ENCODE measurements at regions not wholly inside any gene's neighbourhood (a gene's known extent, or its start where the extent isn't known, plus 50 kb on each side); places are given as distances from the start of the nearest gene placed in this dataset.
A peak's percentile ranks its signal among the peaks of the same experiment; 100 is the strongest.

DNA sequence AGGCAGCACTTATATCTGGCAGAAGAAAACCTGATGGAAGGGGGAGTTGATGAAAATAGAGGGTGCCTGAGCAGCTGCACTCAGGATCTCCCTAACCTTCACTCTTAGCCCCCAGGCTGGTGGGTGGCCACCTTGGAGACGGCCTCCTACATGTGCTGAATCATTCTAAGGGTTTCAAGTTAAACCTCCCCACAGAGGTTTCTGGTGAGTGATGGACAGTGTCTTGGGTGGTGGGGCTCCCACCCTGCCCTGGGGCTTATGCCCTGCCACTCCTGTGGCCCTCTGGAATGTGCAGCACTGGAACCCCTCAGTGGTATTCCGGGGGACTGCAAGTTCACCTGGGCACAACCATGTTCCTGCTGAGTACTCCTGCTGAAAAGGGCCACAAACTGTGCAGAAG lies 357.2 kb downstream of the CD83 start:
- 59% methylated on average over 2 of the region's 2 CpGs for WGBS (ENCODE audit: insufficient coverage, insufficient replicate concordance, low lambda C conversion rate, missing lambda C conversion rate)
- ATAC-seq = no peak
- no peak for FAIRE-seq
- Histone ChIP-seq H3K4me3 (no peak overlapping the region), H3K79me2 (ENCODE audit: control insufficient read depth, insufficient read depth, low read length) (no peaks in the 10 kb centered on the region), H3K27ac (ENCODE audit: control insufficient read depth, insufficient read depth) (no peak overlapping the region), H3K4me2 (ENCODE audit: control insufficient read depth, insufficient read depth) (no peak overlapping the region), H3K27me3 (replicated peaks in 1 of 2; ENCODE audit: control insufficient read depth in 2 of 2, insufficient read depth in 2 of 2, low read length in 1 of 2) (peaks cover 0 to 3% of the 10 kb centered on the region in 2 experiments; a peak in 2 of 4 replicates), H3K36me3 (ENCODE audit: control insufficient read depth in 2 of 2, insufficient read depth in 2 of 2, low read length in 1 of 2) (no peaks in the 10 kb centered on the region), H4K20me1 (ENCODE audit: control insufficient read depth, insufficient read depth) (no peaks in the 10 kb centered on the region), H3K9me3 (replicated peaks; ENCODE audit: control insufficient read depth, insufficient read depth, low read length) (no peaks in the 10 kb centered on the region), H3K9ac (ENCODE audit: control insufficient read depth, insufficient read depth, low read length) (no peak overlapping the region), H3K4me1 (ENCODE audit: control insufficient read depth, insufficient read depth, low read length) (no peaks in the 10 kb centered on the region), H2AFZ (ENCODE audit: control insufficient read depth, low read depth, low read length) (no peak overlapping the region)
- DNase-seq (ENCODE audit: low read depth, low spot score) = no peak
- RAD21 ChIA-PET (ENCODE audit: unreplicated experiment) = no interaction called here
- in situ Hi-C loops (cut with MboI) = no loop called here
- CTCF ChIA-PET = no interaction called here
- SMC1A ChIA-PET (ENCODE audit: uncharacterized antibody, unreplicated experiment) = no interaction called here
- BruUV-seq (replicated peaks) = no TSS peak
- TF ChIP-seq KLF5 (IDR thresholded peaks at IDR 0.05; ENCODE audit: partially characterized antibody) = no peak
- 0 out of 2 replicates have a peak, but pooled peaks have one; percentile 14 for TF ChIP-seq RAD21 (IDR thresholded peaks at IDR 0.05; ENCODE audit: insufficient read depth, low read depth, low read length)
- POLR2A ChIA-PET = no interaction called here
- intact Hi-C loops (cut with micrococcal nuclease; ENCODE audit: unreplicated experiment) = no loop called here

DNA sequence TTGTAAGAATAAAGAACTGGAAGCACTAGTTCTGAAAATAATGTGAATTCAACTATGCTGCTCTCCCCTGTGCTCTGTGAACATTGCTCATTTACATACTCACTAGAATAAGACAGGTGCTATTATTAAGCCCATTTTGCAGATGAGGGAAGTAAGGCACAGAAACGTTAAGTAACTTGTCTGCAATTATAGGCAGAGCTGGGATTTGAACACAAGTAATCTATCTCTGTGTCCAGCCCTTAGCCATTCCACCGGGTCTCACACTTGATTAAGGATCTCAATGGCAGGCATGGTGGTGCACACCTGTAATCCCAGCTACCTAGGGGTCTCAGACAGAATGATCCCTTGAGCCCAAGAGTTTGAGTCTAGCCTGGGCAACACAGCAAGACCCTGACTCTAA lies 357.7 kb downstream of the CD83 start:
- SMC1A ChIA-PET (ENCODE audit: uncharacterized antibody, unreplicated experiment) = no interaction called here

More for the DNA sequence above, 357.7 kb downstream of the CD83 start:
- H3K9me3 ChIP-seq (replicated peaks; ENCODE audit: control insufficient read depth, insufficient read depth, low read length) = no peaks in the 10 kb centered on the region
- H3K27me3 ChIP-seq (replicated peaks in 1 of 2; ENCODE audit: control insufficient read depth in 2 of 2, insufficient read depth in 2 of 2, low read length in 1 of 2) = peaks cover 0 to 3% of the 10 kb centered on the region in 2 experiments; a peak in 2 of 4 replicates
- DNase-seq (ENCODE audit: low read depth, low spot score) = no peak
- 13% methylated on average over 2 of the region's 2 CpGs for WGBS (ENCODE audit: insufficient coverage, insufficient replicate concordance, low lambda C conversion rate, missing lambda C conversion rate)
- no peak overlapping the region for H3K4me3 ChIP-seq
- H4K20me1 ChIP-seq (ENCODE audit: control insufficient read depth, insufficient read depth) = no peaks in the 10 kb centered on the region
- H3K4me1 ChIP-seq (ENCODE audit: control insufficient read depth, insufficient read depth, low read length) = no peaks in the 10 kb centered on the region
- H3K79me2 ChIP-seq (ENCODE audit: control insufficient read depth, insufficient read depth, low read length) = no peaks in the 10 kb centered on the region
- H2AFZ ChIP-seq (ENCODE audit: control insufficient read depth, low read depth, low read length) = no peak overlapping the region
- no peak for TF ChIP-seq POLR2A (IDR thresholded peaks at IDR 0.05; ENCODE audit: low read depth, low read length)
- no peak for TF ChIP-seq SMARCA5 (IDR thresholded peaks at IDR 0.05)
- no peak for TF ChIP-seq BHLHE40 (IDR thresholded peaks at IDR 0.05; ENCODE audit: borderline replicate concordance in 1 of 2, low read depth in 2 of 2, low read length in 1 of 2)
- TF ChIP-seq, protein P1, sequence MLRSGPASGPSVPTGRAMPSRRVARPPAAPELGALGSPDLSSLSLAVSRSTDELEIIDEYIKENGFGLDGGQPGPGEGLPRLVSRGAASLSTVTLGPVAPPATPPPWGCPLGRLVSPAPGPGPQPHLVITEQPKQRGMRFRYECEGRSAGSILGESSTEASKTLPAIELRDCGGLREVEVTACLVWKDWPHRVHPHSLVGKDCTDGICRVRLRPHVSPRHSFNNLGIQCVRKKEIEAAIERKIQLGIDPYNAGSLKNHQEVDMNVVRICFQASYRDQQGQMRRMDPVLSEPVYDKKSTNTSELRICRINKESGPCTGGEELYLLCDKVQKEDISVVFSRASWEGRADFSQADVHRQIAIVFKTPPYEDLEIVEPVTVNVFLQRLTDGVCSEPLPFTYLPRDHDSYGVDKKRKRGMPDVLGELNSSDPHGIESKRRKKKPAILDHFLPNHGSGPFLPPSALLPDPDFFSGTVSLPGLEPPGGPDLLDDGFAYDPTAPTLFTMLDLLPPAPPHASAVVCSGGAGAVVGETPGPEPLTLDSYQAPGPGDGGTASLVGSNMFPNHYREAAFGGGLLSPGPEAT (IDR thresholded peaks at IDR 0.05; ENCODE audit: low read depth) = no peak
- no peak for TF ChIP-seq CREM (IDR thresholded peaks at IDR 0.05; ENCODE audit: low read depth)
- TF ChIP-seq, protein P2, sequence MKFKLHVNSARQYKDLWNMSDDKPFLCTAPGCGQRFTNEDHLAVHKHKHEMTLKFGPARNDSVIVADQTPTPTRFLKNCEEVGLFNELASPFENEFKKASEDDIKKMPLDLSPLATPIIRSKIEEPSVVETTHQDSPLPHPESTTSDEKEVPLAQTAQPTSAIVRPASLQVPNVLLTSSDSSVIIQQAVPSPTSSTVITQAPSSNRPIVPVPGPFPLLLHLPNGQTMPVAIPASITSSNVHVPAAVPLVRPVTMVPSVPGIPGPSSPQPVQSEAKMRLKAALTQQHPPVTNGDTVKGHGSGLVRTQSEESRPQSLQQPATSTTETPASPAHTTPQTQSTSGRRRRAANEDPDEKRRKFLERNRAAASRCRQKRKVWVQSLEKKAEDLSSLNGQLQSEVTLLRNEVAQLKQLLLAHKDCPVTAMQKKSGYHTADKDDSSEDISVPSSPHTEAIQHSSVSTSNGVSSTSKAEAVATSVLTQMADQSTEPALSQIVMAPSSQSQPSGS (IDR thresholded peaks at IDR 0.05; ENCODE audit: low read length) = no peak
- TF ChIP-seq SMAD5 (IDR thresholded peaks at IDR 0.05; ENCODE audit: low read depth) = no peak
- TF ChIP-seq, protein P3, sequence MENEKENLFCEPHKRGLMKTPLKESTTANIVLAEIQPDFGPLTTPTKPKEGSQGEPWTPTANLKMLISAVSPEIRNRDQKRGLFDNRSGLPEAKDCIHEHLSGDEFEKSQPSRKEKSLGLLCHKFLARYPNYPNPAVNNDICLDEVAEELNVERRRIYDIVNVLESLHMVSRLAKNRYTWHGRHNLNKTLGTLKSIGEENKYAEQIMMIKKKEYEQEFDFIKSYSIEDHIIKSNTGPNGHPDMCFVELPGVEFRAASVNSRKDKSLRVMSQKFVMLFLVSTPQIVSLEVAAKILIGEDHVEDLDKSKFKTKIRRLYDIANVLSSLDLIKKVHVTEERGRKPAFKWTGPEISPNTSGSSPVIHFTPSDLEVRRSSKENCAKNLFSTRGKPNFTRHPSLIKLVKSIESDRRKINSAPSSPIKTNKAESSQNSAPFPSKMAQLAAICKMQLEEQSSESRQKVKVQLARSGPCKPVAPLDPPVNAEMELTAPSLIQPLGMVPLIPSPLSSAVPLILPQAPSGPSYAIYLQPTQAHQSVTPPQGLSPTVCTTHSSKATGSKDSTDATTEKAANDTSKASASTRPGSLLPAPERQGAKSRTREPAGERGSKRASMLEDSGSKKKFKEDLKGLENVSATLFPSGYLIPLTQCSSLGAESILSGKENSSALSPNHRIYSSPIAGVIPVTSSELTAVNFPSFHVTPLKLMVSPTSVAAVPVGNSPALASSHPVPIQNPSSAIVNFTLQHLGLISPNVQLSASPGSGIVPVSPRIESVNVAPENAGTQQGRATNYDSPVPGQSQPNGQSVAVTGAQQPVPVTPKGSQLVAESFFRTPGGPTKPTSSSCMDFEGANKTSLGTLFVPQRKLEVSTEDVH (IDR thresholded peaks at IDR 0.05; ENCODE audit: low read depth, partially characterized antibody) = no peak
- TF ChIP-seq TAF1 (IDR thresholded peaks at IDR 0.05; ENCODE audit: borderline replicate concordance, low read depth, low read length) = no peak
- TF ChIP-seq RFX5 (IDR thresholded peaks at IDR 0.05; ENCODE audit: low read depth, low read length) = no peak
- no peak for FAIRE-seq
- intact Hi-C loops (cut with micrococcal nuclease; ENCODE audit: unreplicated experiment) (no loop called here), in situ Hi-C loops (cut with MboI) (no loop called here)
- BruUV-seq (replicated peaks) = no TSS peak
- no peak overlapping the region for H3K4me2 ChIP-seq (ENCODE audit: control insufficient read depth, insufficient read depth)
- no peak overlapping the region for H3K27ac ChIP-seq (ENCODE audit: control insufficient read depth, insufficient read depth)
- ChIA-PET CTCF (no interaction called here), RAD21 (ENCODE audit: unreplicated experiment) (no interaction called here), POLR2A (no interaction called here)
- no peak for ATAC-seq
- no peak overlapping the region for H3K9ac ChIP-seq (ENCODE audit: control insufficient read depth, insufficient read depth, low read length)
- no peaks in the 10 kb centered on the region for H3K36me3 ChIP-seq (ENCODE audit: control insufficient read depth in 2 of 2, insufficient read depth in 2 of 2, low read length in 1 of 2)

All from GM12878 (cell line).